ENCODE measurements at regions not wholly inside any gene's neighbourhood (a gene's known extent, or its start where the extent isn't known, plus 50 kb on each side); places are given as distances from the start of the nearest gene placed in this dataset.

- H3K27ac ChIP-seq (ENCODE audit: low read length): no peak overlapping the region
- WGBS (ENCODE audit: insufficient coverage): no CpG with 5 or more reads among the region's 3 CpGs
- H3K4me3 ChIP-seq (ENCODE audit: control insufficient read depth in 1 of 2, extremely low read depth in 1 of 2, low read length in 1 of 2): no peak overlapping the region
- H3K27me3 Mint-ChIP-seq: peaks cover 3 to 7% of the 10 kb centered on the region in 2 donors
- H3K36me3 ChIP-seq (ENCODE audit: control insufficient read depth in 2 of 2, extremely low read depth in 1 of 2, insufficient read depth in 1 of 2, low read length in 1 of 2): no peaks in the 10 kb centered on the region
- no peaks in the 10 kb centered on the region for H3K4me1 ChIP-seq (ENCODE audit: control insufficient read depth in 1 of 2, extremely low read depth in 1 of 2, insufficient read depth in 2 of 2, low read length in 2 of 2)
- ChIA-PET CTCF (no interaction called here), POLR2A (no interaction called here)
- no peaks in the 10 kb centered on the region for H3K27me3 ChIP-seq (replicated peaks in 1 of 2; ENCODE audit: control insufficient read depth in 2 of 2, extremely low read depth in 1 of 2, insufficient read depth in 2 of 2, low read length in 1 of 2)
- ATAC-seq (replicated peaks in 1 of 4): no peak
- no peak overlapping the region for H3K4me3 Mint-ChIP-seq
- no peak for DNase-seq
- H3K36me3 Mint-ChIP-seq: no peaks in the 10 kb centered on the region
- H3K4me1 Mint-ChIP-seq: no peaks in the 10 kb centered on the region
- no peaks in the 10 kb centered on the region for H3K9me3 ChIP-seq
- no peak overlapping the region for H3K27ac Mint-ChIP-seq
- H3K9me3 Mint-ChIP-seq: peaks cover 0 to 3% (median 0%) of the 10 kb centered on the region in 3 donors
Measured at GRCh38 chr1:90396917-90397316, 320.2 kb downstream of the BARHL2 start.

- Mint-ChIP-seq H3K9me3 (no peaks in the 10 kb centered on the region), H3K27ac (no peak overlapping the region), H3K36me3 (no peaks in the 10 kb centered on the region), H3K4me3 (no peak overlapping the region), H3K27me3 (no peaks in the 10 kb centered on the region), H3K4me1 (no peaks in the 10 kb centered on the region)
- Histone ChIP-seq H3K27ac (ENCODE audit: low read length) (no peak overlapping the region), H3K27me3 (replicated peaks in 1 of 2; ENCODE audit: control insufficient read depth in 2 of 2, extremely low read depth in 1 of 2, insufficient read depth in 2 of 2, low read length in 1 of 2) (no peaks in the 10 kb centered on the region), H3K4me1 (ENCODE audit: control insufficient read depth in 1 of 2, extremely low read depth in 1 of 2, insufficient read depth in 2 of 2, low read length in 2 of 2) (no peaks in the 10 kb centered on the region), H3K4me3 (ENCODE audit: control insufficient read depth in 1 of 2, extremely low read depth in 1 of 2, low read length in 1 of 2) (no peak overlapping the region), H3K36me3 (ENCODE audit: control insufficient read depth in 2 of 2, extremely low read depth in 1 of 2, insufficient read depth in 1 of 2, low read length in 1 of 2) (no peaks in the 10 kb centered on the region), H3K9me3 (no peaks in the 10 kb centered on the region)
- ATAC-seq (replicated peaks in 1 of 4) (no peak), DNase-seq (no peak)
- 80% methylated on average over 1 of the region's 2 CpGs for WGBS (ENCODE audit: insufficient coverage)
- ChIA-PET CTCF (no interaction called here), POLR2A (no interaction called here)
Measured at GRCh38 chr1:90394247-90394646, 322.9 kb downstream of the BARHL2 start.

- H3K36me3 ChIP-seq (ENCODE audit: control insufficient read depth in 2 of 2, extremely low read depth in 1 of 2, insufficient read depth in 1 of 2, low read length in 1 of 2): no peaks in the 10 kb centered on the region
- H3K9me3 Mint-ChIP-seq: no peaks in the 10 kb centered on the region
- no peaks in the 10 kb centered on the region for H3K36me3 Mint-ChIP-seq
- H3K4me1 Mint-ChIP-seq: no peaks in the 10 kb centered on the region
- ATAC-seq (replicated peaks in 1 of 4) (no peak), DNase-seq (no peak)
- H3K27me3 ChIP-seq (replicated peaks in 1 of 2; ENCODE audit: control insufficient read depth in 2 of 2, extremely low read depth in 1 of 2, insufficient read depth in 2 of 2, low read length in 1 of 2): no peaks in the 10 kb centered on the region
- no peaks in the 10 kb centered on the region for H3K9me3 ChIP-seq
- H3K4me3 Mint-ChIP-seq: no peak overlapping the region
- no peak overlapping the region for H3K4me3 ChIP-seq (ENCODE audit: control insufficient read depth in 1 of 2, extremely low read depth in 1 of 2, low read length in 1 of 2)
- ChIA-PET POLR2A (no interaction called here), CTCF (no interaction called here)
- peaks cover 0 to 4% of the 10 kb centered on the region in 2 donors for H3K27me3 Mint-ChIP-seq
- no peaks in the 10 kb centered on the region for H3K4me1 ChIP-seq (ENCODE audit: control insufficient read depth in 1 of 2, extremely low read depth in 1 of 2, insufficient read depth in 2 of 2, low read length in 2 of 2)
- H3K27ac ChIP-seq (ENCODE audit: low read length): no peak overlapping the region
- H3K27ac Mint-ChIP-seq: no peak overlapping the region
Measured at GRCh38 chr1:90393025-90393424, 324.1 kb downstream of the BARHL2 start.

GRCh38 chr1:90391126-90391525 is 326.0 kb downstream of the BARHL2 start:
- Histone ChIP-seq H3K36me3 (ENCODE audit: control insufficient read depth in 2 of 2, extremely low read depth in 1 of 2, insufficient read depth in 1 of 2, low read length in 1 of 2) (no peaks in the 10 kb centered on the region), H3K27ac (ENCODE audit: low read length) (no peak overlapping the region), H3K9me3 (no peaks in the 10 kb centered on the region), H3K27me3 (replicated peaks in 1 of 2; ENCODE audit: control insufficient read depth in 2 of 2, extremely low read depth in 1 of 2, insufficient read depth in 2 of 2, low read length in 1 of 2) (no peaks in the 10 kb centered on the region), H3K4me1 (ENCODE audit: control insufficient read depth in 1 of 2, extremely low read depth in 1 of 2, insufficient read depth in 2 of 2, low read length in 2 of 2) (no peaks in the 10 kb centered on the region), H3K4me3 (ENCODE audit: control insufficient read depth in 1 of 2, extremely low read depth in 1 of 2, low read length in 1 of 2) (no peak overlapping the region)
- ChIA-PET POLR2A (no interaction called here), CTCF (no interaction called here)
- Mint-ChIP-seq H3K4me3 (no peak overlapping the region), H3K27ac (no peak overlapping the region), H3K27me3 (peaks cover 0 to 4% of the 10 kb centered on the region in 2 donors), H3K36me3 (no peaks in the 10 kb centered on the region), H3K9me3 (no peaks in the 10 kb centered on the region), H3K4me1 (no peaks in the 10 kb centered on the region)
- no peak for ATAC-seq (replicated peaks in 1 of 4)
- DNase-seq: no peak
- no CpG with 5 or more reads among the region's 1 CpG for WGBS (ENCODE audit: insufficient coverage)

GRCh38 chr1:90387805-90388204 is 329.3 kb downstream of the BARHL2 start:
- Mint-ChIP-seq H3K27me3 (peaks cover 0 to 4% of the 10 kb centered on the region in 2 donors), H3K27ac (no peak overlapping the region), H3K4me1 (no peaks in the 10 kb centered on the region), H3K4me3 (no peak overlapping the region), H3K9me3 (no peaks in the 10 kb centered on the region), H3K36me3 (no peaks in the 10 kb centered on the region)
- Histone ChIP-seq H3K4me1 (ENCODE audit: control insufficient read depth in 1 of 2, extremely low read depth in 1 of 2, insufficient read depth in 2 of 2, low read length in 2 of 2) (no peaks in the 10 kb centered on the region), H3K27me3 (replicated peaks in 1 of 2; ENCODE audit: control insufficient read depth in 2 of 2, extremely low read depth in 1 of 2, insufficient read depth in 2 of 2, low read length in 1 of 2) (no peaks in the 10 kb centered on the region), H3K4me3 (ENCODE audit: control insufficient read depth in 1 of 2, extremely low read depth in 1 of 2, low read length in 1 of 2) (no peak overlapping the region), H3K9me3 (no peaks in the 10 kb centered on the region), H3K27ac (ENCODE audit: low read length) (no peak overlapping the region), H3K36me3 (ENCODE audit: control insufficient read depth in 2 of 2, extremely low read depth in 1 of 2, insufficient read depth in 1 of 2, low read length in 1 of 2) (no peaks in the 10 kb centered on the region)
- ChIA-PET CTCF (no interaction called here), POLR2A (no interaction called here)
- no peak for ATAC-seq (replicated peaks in 1 of 4)
- 67% methylated on average over 4 of the region's 6 CpGs for WGBS (ENCODE audit: insufficient coverage)
- no peak for DNase-seq

GRCh38 chr1:90386899-90387720 is 330.0 kb downstream of the BARHL2 start:
- H3K27me3 Mint-ChIP-seq: peaks cover 0 to 4% of the 10 kb centered on the region in 2 donors

GRCh38 chr1:90384193-90384592 is 332.9 kb downstream of the BARHL2 start:
- ChIA-PET POLR2A (no interaction called here), CTCF (no interaction called here)
- whole genome bisulfite sequencing (ENCODE audit: insufficient coverage): 84% methylated on average over 5 of the region's 6 CpGs
- no peaks in the 10 kb centered on the region for H3K4me1 ChIP-seq (ENCODE audit: control insufficient read depth in 1 of 2, extremely low read depth in 1 of 2, insufficient read depth in 2 of 2, low read length in 2 of 2)
- no peaks in the 10 kb centered on the region for H3K9me3 Mint-ChIP-seq
- H3K27me3 ChIP-seq (replicated peaks in 1 of 2; ENCODE audit: control insufficient read depth in 2 of 2, extremely low read depth in 1 of 2, insufficient read depth in 2 of 2, low read length in 1 of 2): no peaks in the 10 kb centered on the region
- H3K4me3 Mint-ChIP-seq: no peak overlapping the region
- H3K9me3 ChIP-seq: no peaks in the 10 kb centered on the region
- H3K27ac ChIP-seq (ENCODE audit: low read length): no peak overlapping the region
- no peak overlapping the region for H3K27ac Mint-ChIP-seq
- DNase-seq (no peak), ATAC-seq (replicated peaks in 1 of 4) (no peak)
- H3K4me1 Mint-ChIP-seq: no peaks in the 10 kb centered on the region
- H3K4me3 ChIP-seq (ENCODE audit: control insufficient read depth in 1 of 2, extremely low read depth in 1 of 2, low read length in 1 of 2): no peak overlapping the region
- no peaks in the 10 kb centered on the region for H3K36me3 ChIP-seq (ENCODE audit: control insufficient read depth in 2 of 2, extremely low read depth in 1 of 2, insufficient read depth in 1 of 2, low read length in 1 of 2)
- peaks cover 0 to 4% of the 10 kb centered on the region in 2 donors for H3K27me3 Mint-ChIP-seq
- no peaks in the 10 kb centered on the region for H3K36me3 Mint-ChIP-seq

More at GRCh38 chr1:90386899-90387720, 330.0 kb downstream of the BARHL2 start:
- DNase-seq: no peak
- ATAC-seq (replicated peaks in 1 of 4): no peak
- Mint-ChIP-seq H3K4me1 (no peaks in the 10 kb centered on the region), H3K36me3 (no peaks in the 10 kb centered on the region), H3K27ac (no peak overlapping the region), H3K4me3 (no peak overlapping the region), H3K9me3 (no peaks in the 10 kb centered on the region)
- 80% methylated on average over 1 of the region's 3 CpGs for WGBS (ENCODE audit: insufficient coverage)
- Histone ChIP-seq H3K9me3 (no peaks in the 10 kb centered on the region), H3K27me3 (replicated peaks in 1 of 2; ENCODE audit: control insufficient read depth in 2 of 2, extremely low read depth in 1 of 2, insufficient read depth in 2 of 2, low read length in 1 of 2) (no peaks in the 10 kb centered on the region), H3K27ac (ENCODE audit: low read length) (no peak overlapping the region), H3K36me3 (ENCODE audit: control insufficient read depth in 2 of 2, extremely low read depth in 1 of 2, insufficient read depth in 1 of 2, low read length in 1 of 2) (no peaks in the 10 kb centered on the region), H3K4me3 (ENCODE audit: control insufficient read depth in 1 of 2, extremely low read depth in 1 of 2, low read length in 1 of 2) (no peak overlapping the region), H3K4me1 (ENCODE audit: control insufficient read depth in 1 of 2, extremely low read depth in 1 of 2, insufficient read depth in 2 of 2, low read length in 2 of 2) (no peaks in the 10 kb centered on the region)
- ChIA-PET CTCF (no interaction called here), POLR2A (no interaction called here)

Data from T-cell (primary cell).